Activated T-helper 17 cell treated with anti-CD3 and anti-CD28 coated beads, Interleukin-2, amount 50 U/mL, for 72 hours (primary cell): ENCODE measurements at regions not wholly inside any gene's neighbourhood (a gene's known extent, or its start where the extent isn't known, plus 50 kb on each side); places are given as distances from the start of the nearest gene placed in this dataset.

Experiments used
- ATAC-seq: fragments of 150-1000 bp; cut with Tn5 transposase; replicated peaks from 2 replicates; pipeline ENCODE4 v1.10.0; 2021; ENCODE audit warnings: mild to moderate bottlenecking, moderate library complexity
- H3K27ac Mint-ChIP-seq: one replicate; pipeline ENCODE4 v1.8.0; 2022; ENCODE audit warnings: mixed read lengths
- H3K27me3 Mint-ChIP-seq: one replicate; pipeline ENCODE4 v1.8.0; 2022; ENCODE audit warnings: mixed read lengths
- H3K36me3 Mint-ChIP-seq: one replicate; pipeline ENCODE4 v1.8.0; 2022; ENCODE audit warnings: low read depth, mild to moderate bottlenecking, mixed read lengths
- H3K4me1 Mint-ChIP-seq: one replicate; pipeline ENCODE4 v1.8.0; 2022; ENCODE audit warnings: mixed read lengths
- H3K4me3 Mint-ChIP-seq: one replicate; pipeline ENCODE4 v1.8.0; 2022; ENCODE audit warnings: mild to moderate bottlenecking, mixed read lengths
- H3K9me3 Mint-ChIP-seq: one replicate; pipeline ENCODE4 v1.8.0; 2022; ENCODE audit warnings: mixed read lengths

DNA sequence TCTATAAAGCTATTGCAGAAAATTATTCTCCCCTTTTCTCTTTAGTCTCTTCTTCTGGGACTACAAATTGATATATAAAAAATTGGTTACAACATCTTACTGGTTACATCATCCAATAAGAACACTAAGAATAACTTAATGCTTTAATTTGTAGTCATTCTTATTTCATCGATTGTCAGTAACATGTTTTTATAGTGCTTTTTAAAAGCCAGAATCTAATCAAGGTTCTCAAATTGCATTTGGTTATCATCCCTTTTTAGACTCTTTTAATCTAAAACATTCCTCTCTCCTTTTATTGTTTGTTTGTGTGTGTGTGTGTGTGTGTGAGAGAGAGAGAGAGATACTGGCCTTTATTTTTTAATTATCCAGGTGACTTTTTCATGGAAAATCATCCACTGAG lies 377.1 kb upstream of the MEIS1 start:
- Mint-ChIP-seq H3K27ac (no peak overlapping the region), H3K4me1 (no peaks in the 10 kb centered on the region), H3K36me3 (no peaks in the 10 kb centered on the region), H3K4me3 (no peak overlapping the region), H3K27me3 (peaks cover 5% of the 10 kb centered on the region), H3K9me3 (peaks cover 6% of the 10 kb centered on the region)
- no peak for ATAC-seq

DNA sequence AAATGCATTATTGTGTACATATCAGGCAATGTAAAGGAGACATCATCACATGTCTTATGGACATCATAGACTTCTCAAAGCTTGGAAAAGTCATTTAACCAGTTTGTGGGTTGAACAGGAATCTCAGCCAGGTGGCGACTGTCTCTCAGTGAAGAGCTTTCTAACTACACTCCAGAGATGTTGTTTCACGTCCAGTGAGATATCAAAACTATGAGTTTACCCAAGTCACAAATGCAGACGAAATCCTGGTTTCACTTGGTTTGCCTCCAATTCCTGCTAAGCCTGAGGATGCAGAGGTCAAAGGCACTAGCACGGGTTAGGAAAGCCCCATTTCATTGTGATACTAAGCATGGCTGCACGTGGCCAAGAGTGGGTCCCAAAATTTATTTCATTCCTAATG lies 384.5 kb upstream of the MEIS1 start:
- Mint-ChIP-seq H3K27me3 (no peaks in the 10 kb centered on the region), H3K4me3 (no peak overlapping the region), H3K9me3 (peaks cover 10% of the 10 kb centered on the region), H3K27ac (no peak overlapping the region), H3K4me1 (no peaks in the 10 kb centered on the region), H3K36me3 (no peaks in the 10 kb centered on the region)
- no peak for ATAC-seq

DNA sequence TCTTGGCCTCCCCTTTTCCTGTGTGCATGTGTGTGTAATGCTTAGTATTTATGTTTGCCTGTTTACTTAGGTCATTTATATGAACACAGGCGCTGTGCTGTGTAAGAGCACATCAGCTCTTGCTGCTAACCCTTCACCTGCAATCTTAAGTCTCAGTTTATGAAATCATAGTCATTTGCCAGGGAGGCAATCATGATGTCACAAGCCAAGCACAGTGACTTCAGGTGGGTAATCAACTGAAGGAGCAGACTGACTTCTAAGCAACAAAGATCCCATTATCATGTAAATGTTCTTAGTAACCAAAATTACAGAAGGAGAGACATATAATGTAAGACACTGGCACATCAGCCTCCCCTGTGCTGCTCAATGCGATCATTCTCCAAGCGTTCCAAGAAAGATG lies 386.3 kb upstream of the MEIS1 start:
- Mint-ChIP-seq H3K27me3 (no peaks in the 10 kb centered on the region), H3K4me3 (no peak overlapping the region), H3K36me3 (no peaks in the 10 kb centered on the region), H3K27ac (no peak overlapping the region), H3K9me3 (peaks cover 5% of the 10 kb centered on the region), H3K4me1 (no peaks in the 10 kb centered on the region)
- ATAC-seq, result no peak

DNA sequence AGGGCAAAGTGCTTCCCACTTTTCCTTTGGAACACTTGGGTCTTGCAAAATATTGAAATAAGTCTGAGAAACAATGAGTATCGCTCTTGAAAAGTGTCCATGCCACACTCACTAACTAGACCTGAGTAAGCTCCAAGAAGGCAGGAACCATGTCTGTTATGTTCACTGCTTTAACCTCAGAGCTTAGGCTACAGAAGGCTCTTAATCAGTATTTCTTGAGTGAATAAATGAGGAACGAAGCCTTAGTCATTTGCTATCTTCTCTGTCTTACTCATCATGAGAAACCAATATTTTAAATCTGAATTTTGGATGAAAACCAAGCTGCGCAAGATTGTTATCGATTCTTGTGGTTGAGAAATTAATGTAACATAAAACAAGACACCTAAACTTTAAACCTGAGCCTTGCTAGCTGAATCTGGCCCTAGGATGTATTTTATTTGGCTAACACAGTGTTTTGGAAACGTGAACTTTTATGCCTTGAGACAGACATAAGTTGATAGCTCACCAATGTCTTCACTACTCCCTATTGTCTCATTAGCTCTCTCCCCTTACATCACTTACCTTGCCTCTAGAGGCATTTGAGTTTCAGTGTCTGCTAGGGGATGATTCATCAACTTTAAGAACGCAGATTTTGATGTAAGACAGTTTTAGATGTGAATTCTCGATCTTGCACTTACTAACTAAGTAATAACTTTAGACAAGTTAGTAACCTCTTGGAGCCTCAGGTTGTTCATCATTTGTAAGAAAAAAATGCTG lies 392.8 kb upstream of the MEIS1 start:
- Mint-ChIP-seq H3K27me3 (peaks cover 3% of the 10 kb centered on the region), H3K9me3 (no peaks in the 10 kb centered on the region), H3K27ac (no peak overlapping the region), H3K4me3 (no peak overlapping the region), H3K36me3 (no peaks in the 10 kb centered on the region), H3K4me1 (no peaks in the 10 kb centered on the region)
- no peak for ATAC-seq

DNA sequence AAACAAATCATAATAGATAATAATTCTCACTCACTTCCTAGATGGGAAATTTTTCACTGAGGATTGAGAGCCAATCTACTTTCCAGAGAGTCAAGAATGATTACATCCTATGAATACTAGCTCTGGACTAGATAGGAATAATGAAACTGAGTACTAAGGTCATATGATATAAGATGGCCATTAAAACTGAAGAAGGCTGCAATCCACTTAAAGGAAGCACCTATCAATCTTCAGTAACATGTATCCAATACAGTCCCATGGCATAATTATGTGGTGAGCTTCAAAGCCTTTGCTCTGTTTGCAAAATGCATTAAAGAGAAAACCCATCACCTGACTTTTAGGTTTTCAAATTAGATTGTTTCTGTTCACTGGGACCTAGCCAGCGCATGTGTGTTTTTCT lies 398.0 kb upstream of the MEIS1 start:
- Mint-ChIP-seq H3K27ac (no peak overlapping the region), H3K4me1 (no peaks in the 10 kb centered on the region), H3K9me3 (no peaks in the 10 kb centered on the region), H3K4me3 (no peak overlapping the region), H3K36me3 (no peaks in the 10 kb centered on the region), H3K27me3 (peaks cover 3% of the 10 kb centered on the region)
- ATAC-seq, result no peak

DNA sequence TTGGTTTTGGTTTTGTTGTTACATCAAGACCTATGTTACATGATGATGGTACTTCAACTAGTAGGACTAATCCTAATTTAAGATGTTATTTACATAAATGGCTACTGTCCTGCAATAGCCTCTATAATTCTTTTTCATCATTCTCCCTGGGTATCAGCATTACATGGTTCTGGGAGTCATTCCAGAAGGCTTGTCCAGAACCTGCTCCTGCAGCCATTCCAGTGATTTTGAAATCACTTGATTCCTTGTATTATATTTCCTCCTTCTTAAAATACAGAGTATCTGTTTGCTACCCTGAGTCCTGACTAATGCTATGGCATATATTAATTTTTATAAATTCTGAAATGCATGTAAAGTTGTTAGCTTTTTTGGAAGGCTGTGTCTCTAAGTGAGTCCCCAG lies 400.5 kb upstream of the MEIS1 start:
- Mint-ChIP-seq H3K27ac (no peak overlapping the region), H3K4me1 (no peaks in the 10 kb centered on the region), H3K4me3 (no peak overlapping the region), H3K9me3 (peaks cover 9% of the 10 kb centered on the region), H3K27me3 (peaks cover 1% of the 10 kb centered on the region), H3K36me3 (no peaks in the 10 kb centered on the region)
- no peak for ATAC-seq

DNA sequence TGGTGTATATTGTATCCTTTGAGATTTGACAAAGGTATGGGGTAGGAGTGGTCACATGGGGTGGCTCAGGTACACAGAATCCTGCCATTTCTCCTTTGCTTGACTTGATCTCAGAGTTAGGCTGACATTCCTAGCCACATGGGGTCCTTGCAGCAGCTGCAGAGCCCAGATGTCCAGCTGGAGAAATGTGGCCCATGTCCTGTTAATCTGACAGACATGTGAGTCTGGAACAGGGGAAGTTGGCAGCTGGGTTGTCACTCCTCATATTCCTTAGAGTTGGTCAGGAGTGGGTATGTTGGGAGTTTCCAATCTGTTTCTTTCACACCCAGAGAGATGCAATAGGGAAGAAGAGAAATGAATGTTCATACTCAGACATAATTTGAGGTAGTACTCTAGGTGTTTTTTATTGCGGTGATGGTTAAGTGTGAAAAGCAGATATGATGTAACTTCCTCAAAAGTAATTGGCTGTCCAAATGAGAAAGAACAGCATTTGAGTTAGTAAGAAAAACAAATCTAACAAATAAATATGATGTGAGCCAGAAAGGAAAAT lies 402.6 kb upstream of the MEIS1 start:
- no peak overlapping the region for H3K27ac Mint-ChIP-seq
- no peaks in the 10 kb centered on the region for H3K27me3 Mint-ChIP-seq
- no peak overlapping the region for H3K4me3 Mint-ChIP-seq

DNA sequence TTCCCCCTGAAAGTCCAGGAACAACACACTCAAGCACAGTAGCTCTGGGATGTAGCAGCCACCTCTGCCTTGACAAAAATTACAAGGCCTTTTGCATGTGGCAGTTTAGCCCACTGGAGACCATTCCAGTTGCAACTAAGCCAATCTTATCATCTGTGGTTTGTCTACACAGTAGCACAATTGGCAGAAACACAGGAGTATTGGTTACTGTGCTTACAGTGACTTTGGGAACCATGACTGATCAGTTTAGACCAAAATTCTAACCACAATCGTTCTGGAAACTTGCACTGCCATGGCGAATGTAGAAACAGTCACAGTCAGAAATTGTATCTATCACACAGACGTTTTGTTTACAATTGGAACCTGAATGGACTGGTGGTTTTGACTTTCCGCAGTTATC lies 403.7 kb upstream of the MEIS1 start:
- H3K9me3 Mint-ChIP-seq, result peaks cover 10% of the 10 kb centered on the region
- H3K27me3 Mint-ChIP-seq, result no peaks in the 10 kb centered on the region
- no peaks in the 10 kb centered on the region for H3K36me3 Mint-ChIP-seq
- no peak overlapping the region for H3K27ac Mint-ChIP-seq
- no peaks in the 10 kb centered on the region for H3K4me1 Mint-ChIP-seq
- no peak for ATAC-seq
- H3K4me3 Mint-ChIP-seq, result no peak overlapping the region

More for the DNA sequence above, 402.6 kb upstream of the MEIS1 start:
- no peaks in the 10 kb centered on the region for H3K4me1 Mint-ChIP-seq
- ATAC-seq, result no peak
- H3K9me3 Mint-ChIP-seq, result peaks cover 10% of the 10 kb centered on the region
- H3K36me3 Mint-ChIP-seq, result no peaks in the 10 kb centered on the region

DNA sequence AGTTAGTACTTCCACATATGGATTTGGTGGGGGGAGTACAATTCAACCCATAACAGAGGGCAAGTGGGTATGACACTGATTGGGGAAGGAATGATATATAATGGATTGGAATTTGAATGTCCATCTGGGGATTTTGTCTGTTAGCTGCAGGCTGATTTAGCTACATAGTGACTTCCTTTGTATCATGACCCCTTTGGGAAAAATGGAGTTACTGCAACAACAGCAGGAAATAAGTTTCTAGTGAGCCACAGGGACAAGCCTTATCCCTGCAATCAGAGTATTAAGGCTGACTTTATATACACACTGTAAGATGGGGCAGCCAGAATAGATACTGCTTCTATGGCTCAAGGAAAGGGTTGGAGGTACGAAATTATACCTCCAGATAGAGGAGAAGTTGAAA lies 404.4 kb upstream of the MEIS1 start:
- no peaks in the 10 kb centered on the region for H3K4me1 Mint-ChIP-seq
- peaks cover 10% of the 10 kb centered on the region for H3K9me3 Mint-ChIP-seq
- no peak for ATAC-seq

DNA sequence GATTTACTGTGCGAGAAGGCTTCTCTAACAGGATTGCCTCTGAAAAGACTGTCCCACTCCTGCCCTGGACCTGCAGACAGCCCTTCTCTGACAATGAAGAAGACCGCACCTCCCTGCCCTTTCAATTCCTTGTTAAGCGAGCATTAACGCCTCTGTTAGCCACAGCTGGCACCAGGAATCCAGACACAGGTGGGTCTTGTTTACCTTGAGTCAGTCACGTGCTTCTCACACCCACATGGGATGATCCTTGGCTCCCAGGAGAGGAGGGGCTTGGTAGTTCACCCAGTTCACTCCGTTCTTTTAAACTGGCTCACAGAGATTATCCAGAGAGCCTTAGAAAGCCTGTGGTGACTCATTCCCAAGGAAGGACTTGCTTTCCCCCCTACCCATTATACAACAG lies 410.5 kb upstream of the MEIS1 start:
- Mint-ChIP-seq H3K36me3 (no peaks in the 10 kb centered on the region), H3K27ac (no peak overlapping the region), H3K27me3 (no peaks in the 10 kb centered on the region), H3K4me1 (no peaks in the 10 kb centered on the region), H3K4me3 (no peak overlapping the region), H3K9me3 (peaks cover under 1% of the 10 kb centered on the region)
- no peak for ATAC-seq

More for the DNA sequence above, 404.4 kb upstream of the MEIS1 start:
- no peaks in the 10 kb centered on the region for H3K36me3 Mint-ChIP-seq
- H3K27ac Mint-ChIP-seq, result no peak overlapping the region
- H3K4me3 Mint-ChIP-seq, result no peak overlapping the region
- H3K27me3 Mint-ChIP-seq, result no peaks in the 10 kb centered on the region

DNA sequence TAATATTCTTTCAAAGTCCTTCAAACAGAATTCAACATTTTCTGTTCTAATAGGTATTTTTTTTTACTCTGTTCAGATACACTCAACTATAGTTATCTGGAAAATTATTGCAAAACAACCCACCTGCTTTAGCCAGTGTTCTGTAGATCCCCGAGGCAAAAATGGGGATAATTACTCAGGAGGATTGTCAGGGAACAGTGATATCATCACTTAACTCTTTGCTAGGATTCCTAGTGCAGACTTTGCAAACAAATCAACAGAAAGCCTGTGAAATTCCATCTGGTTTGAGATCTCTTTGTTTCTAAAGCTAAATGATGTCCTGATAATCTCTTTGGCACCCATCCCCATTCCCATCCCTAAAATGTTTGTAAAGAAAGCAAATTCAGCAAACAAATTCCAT lies 413.6 kb upstream of the MEIS1 start:
- no peaks in the 10 kb centered on the region for H3K9me3 Mint-ChIP-seq
- ATAC-seq, result no peak
- H3K4me1 Mint-ChIP-seq, result no peaks in the 10 kb centered on the region
- H3K4me3 Mint-ChIP-seq, result no peak overlapping the region
- peaks cover 5% of the 10 kb centered on the region for H3K27me3 Mint-ChIP-seq
- no peak overlapping the region for H3K27ac Mint-ChIP-seq
- H3K36me3 Mint-ChIP-seq, result no peaks in the 10 kb centered on the region

DNA sequence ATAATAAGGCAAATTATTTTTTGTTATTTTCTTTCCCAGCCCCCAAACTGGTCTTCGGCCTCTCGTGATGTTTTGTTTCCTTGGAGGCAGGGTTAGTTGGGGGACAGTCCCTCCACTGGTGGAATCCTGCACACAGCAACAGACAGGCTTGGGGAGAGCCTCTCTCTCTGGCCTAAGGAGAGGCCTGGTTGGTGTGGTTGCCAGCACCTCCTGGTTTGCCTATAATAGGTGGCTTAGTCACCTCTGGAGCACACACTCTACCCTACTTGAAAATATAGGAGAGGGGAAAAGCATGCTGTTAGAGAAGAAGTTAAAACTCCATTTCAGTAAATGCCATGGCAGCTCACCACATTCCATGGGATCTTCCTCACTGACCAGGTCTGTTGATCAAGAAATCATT lies 417.2 kb upstream of the MEIS1 start:
- Mint-ChIP-seq H3K9me3 (no peaks in the 10 kb centered on the region), H3K4me1 (no peaks in the 10 kb centered on the region), H3K36me3 (no peaks in the 10 kb centered on the region), H3K27me3 (peaks cover 5% of the 10 kb centered on the region), H3K4me3 (no peak overlapping the region), H3K27ac (no peak overlapping the region)
- ATAC-seq, result no peak

DNA sequence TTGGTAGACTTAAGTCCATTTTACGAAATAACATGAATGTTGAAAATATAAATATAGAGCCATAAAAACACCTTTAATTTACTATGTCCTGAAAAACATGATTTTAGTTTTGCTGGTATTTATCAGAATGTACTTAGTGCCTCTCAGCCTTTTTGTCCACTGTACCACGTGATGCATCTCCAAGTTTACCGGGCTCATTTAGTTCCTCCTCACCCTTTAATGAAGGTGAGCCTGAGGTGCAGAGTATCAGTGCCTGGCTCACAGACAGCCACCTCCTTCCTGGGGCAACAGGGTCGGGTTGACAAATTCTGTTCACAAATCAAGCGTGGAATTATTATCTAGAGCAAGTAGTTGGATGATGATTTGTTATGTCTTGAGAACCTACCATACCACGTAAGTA lies 420.5 kb upstream of the MEIS1 start:
- no peak for ATAC-seq
- Mint-ChIP-seq H3K4me1 (no peaks in the 10 kb centered on the region), H3K27me3 (peaks cover 5% of the 10 kb centered on the region), H3K36me3 (no peaks in the 10 kb centered on the region), H3K4me3 (no peak overlapping the region), H3K9me3 (peaks cover 3% of the 10 kb centered on the region), H3K27ac (no peak overlapping the region)

DNA sequence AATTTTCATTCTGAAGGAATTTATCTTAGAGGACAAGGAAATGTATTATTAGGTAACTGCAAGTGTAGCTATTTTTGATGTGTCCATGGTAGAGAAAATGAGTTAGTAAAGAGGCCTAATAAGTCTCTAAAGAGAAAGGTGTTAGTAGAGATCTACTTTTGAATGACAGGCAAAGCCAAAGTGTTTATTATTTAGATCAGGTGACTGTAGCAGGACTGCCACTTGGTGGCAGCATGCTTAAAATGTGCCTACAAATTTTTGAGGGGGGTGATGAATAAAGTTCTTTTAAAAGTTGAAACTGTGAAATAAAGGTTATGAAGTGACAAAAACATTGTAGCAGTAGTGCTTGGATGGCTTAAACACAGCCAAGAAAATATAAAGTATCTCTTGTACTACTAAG lies 421.5 kb upstream of the MEIS1 start:
- Mint-ChIP-seq H3K27ac (no peak overlapping the region), H3K27me3 (peaks cover 5% of the 10 kb centered on the region), H3K4me3 (no peak overlapping the region), H3K9me3 (peaks cover 3% of the 10 kb centered on the region), H3K4me1 (no peaks in the 10 kb centered on the region), H3K36me3 (no peaks in the 10 kb centered on the region)
- ATAC-seq, result no peak

DNA sequence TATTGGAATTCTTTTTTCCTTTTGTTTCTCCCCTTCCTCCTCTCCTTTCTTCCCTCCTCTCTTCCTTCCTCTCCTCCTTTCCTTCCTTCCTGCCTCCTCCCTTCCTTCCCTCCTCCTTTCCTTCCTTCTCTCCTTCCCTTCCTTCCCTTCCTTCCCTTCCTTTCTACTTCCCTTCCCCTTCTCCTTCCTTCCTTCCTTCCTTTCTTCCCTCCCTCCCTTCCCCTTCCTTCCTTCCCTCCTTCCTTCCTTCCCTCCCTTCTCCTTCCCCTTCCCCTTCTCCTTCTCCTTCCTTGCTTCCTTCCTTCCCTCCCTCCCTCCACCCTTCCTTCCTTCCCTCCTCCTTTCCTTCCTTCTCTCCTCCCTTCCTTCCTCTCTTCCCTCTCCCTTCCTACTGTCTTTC lies 431.0 kb upstream of the MEIS1 start:
- H3K27me3 Mint-ChIP-seq, result no peaks in the 10 kb centered on the region
- ATAC-seq, result no peak
- H3K36me3 Mint-ChIP-seq, result no peaks in the 10 kb centered on the region
- H3K4me3 Mint-ChIP-seq, result no peak overlapping the region
- H3K27ac Mint-ChIP-seq, result no peak overlapping the region
- no peaks in the 10 kb centered on the region for H3K4me1 Mint-ChIP-seq
- no peaks in the 10 kb centered on the region for H3K9me3 Mint-ChIP-seq

DNA sequence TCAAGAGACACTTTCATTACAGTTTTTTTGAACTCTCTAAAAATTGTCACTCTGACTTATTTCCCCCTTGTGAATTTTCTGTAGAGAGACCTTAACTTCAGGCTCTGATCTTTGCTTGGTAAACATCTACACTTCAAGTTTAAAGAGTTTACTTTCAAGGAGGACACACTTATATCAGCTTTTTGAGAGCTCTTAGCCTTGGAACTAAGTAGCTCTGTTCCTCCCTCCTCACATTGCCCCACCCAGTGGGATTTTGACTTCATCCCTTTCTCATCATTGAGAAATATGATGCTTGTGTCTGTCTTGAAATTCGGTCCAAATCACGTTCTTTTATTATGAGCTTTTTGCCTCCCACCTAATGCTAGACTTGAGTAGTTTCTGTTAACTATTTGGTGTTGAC lies 433.4 kb upstream of the MEIS1 start:
- H3K4me1 Mint-ChIP-seq, result no peaks in the 10 kb centered on the region
- H3K27me3 Mint-ChIP-seq, result no peaks in the 10 kb centered on the region
- ATAC-seq, result no peak
- H3K4me3 Mint-ChIP-seq, result no peak overlapping the region
- H3K36me3 Mint-ChIP-seq, result no peaks in the 10 kb centered on the region
- no peaks in the 10 kb centered on the region for H3K9me3 Mint-ChIP-seq
- H3K27ac Mint-ChIP-seq, result no peak overlapping the region
